ENCODE measurements at regions not wholly inside any gene's neighbourhood (a gene's known extent, or its start where the extent isn't known, plus 50 kb on each side); places are given as distances from the start of the nearest gene placed in this dataset.
"Not testable (repeated sequence)": the region's sequence is repeated elsewhere in the genome, so short reads cannot be mapped to it uniquely, and the experiment has no call there.

DNA sequence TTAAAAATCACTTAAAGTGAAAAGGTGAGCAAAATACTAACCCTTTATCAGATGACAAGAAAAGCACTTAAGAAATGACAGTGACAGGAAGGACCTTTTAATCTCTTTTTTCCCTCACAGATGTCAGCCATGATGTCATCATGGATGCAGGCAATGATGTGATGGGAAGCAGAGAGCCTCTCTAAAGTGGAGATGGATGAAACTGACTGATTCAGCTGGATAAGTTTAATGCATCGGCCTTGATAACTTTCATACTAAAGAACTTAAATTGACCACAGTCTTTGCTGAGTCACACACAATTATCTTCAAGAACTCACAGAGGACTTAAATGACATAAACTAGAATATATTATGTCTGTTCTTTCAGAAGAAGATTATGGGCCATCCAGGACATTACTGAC is 153.2 kb upstream of the FGF10 start:
- no peak for DNase-seq (ENCODE audit: low spot score)

DNA sequence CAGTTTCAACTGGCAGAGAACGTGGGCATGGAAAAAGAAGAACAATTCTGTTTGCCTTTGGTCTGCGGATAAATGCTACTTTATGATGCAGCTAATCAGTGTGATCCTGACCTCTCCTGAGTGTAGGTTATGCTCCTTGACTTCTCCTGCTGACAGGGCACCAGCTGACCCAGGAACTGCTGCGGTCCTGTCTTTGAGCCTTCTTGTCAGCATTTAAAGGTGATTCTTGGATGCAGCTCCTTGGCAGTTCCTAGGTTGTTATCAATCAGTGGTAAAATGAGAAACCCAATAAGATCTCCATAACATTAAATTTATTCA is 150.3 kb upstream of the FGF10 start:
- DNase-seq (ENCODE audit: low spot score) = no peak

DNA sequence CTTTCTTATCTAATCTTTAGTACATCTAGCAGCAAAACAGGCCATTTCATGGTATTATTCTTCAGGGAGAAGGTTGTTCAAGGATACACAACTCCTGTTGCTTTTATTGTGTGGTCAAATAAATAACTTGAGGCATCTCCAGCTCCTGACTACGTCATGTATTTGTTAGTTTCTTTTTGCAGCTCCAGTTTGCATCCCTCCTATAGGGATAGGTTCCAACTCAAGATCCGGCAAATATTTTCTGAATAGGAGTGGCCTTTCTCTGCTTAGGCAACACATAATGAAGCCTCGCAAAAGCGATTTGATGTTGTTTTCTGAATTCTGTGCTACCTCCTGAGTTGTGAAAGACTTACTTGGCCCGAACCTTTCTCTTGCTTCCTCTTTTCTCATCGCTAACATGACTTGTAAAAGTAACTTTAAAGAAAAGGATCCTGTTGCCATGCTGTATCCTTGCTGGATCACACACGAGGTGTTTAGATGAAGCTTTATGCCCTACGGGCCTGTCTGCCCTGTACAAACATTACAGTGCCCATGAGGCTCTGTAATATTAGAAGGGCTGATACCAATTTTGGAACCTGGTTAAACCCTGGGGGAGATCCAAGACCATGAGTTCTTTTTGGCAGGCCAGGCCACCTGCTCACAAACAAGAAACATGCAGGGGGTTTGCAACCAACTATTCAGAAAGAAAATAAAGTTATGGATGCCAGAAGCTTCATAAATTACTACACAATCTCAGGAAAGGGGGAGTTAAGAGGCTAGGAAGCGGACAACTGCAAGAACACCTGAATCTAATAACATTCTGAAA is 149.8 kb upstream of the FGF10 start:
- DNase-seq (ENCODE audit: low spot score) = no peak

DNA sequence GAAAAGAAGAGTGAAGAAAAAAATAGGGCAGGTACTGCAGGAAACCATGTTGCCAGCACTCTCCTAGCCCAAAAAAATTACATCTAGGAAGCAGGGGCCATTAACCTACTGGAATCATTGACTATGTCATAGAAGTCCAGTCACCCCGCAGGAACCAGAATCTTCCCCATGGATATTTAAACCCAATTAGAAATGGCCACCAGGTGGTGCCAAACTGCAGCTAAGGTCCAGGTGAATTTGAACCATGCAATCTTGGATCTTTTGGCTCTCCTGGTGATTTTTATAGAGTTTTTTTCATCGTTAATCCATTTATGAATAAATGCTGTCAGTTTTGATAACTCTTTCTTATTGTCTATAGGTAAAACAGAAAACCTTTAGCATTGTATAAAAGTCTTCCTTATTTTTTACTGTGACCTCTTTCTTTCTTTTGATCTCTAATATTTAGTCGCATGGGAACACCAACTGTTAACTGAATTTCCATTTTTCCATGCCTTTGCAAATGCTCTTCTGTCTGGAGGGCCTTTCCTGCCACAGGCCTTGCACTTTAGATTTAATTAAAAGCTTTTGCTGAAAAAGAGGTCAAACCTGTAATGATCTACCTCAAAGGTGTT is 147.5 kb upstream of the FGF10 start:
- peak; percentile 26 for DNase-seq (ENCODE audit: low spot score)

DNA sequence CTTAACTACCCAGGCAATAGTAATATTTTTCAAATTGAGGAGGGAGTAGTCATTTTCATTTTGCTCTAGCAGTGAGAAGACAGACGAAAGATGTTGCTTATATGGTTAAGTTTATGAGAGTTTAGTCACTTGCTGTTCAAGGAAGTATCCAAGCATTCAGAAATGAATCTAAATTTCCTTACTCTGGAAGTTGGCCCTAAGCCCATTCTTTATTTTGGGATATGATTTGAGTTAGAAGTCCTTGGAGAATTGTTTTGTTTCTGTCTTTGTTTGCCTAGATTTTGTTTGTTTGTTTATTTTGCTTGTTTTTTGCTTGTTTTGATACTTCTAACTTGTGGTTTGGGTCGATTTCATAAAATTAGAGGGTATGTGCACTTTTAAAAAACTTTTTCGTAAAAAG is 146.4 kb upstream of the FGF10 start:
- no peak for DNase-seq (ENCODE audit: low spot score)

DNA sequence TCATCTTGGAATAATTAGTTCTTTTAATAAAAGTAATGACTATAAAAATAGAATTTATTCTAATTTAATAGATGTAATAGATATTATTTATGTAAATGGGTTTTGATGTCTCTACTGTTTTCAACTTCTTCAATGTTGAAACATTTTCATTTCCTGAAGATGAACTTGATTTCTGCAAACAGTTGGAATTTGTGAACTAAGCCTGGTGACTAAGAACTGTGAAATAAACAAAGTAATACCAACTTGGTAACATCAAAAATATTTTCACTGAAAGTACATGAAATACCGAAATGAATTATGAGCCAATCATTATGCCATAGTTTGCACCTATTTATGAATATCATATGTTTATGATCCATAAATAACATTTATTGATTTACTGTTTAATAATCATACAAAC is 143.8 kb upstream of the FGF10 start:
- DNase-seq (ENCODE audit: low spot score) = no peak

DNA sequence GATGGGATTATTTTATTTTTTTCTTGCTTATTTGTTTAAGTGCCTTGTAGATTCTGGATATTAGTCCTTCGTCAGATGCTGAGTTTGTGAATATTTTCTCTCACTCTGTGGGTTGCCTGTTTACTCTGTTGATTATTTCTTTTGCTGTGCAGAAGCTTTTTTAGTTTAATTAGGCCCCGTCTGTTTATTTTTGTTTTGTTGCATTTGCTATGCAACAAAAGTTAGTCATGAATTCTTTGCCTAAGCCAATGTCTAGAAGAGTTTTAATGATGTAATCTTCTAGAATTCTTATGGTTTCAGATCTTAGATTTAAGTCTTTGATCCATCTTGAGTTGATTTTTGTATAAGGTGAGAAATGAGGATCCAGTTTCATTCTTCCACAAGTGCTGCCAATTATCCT is 142.5 kb upstream of the FGF10 start:
- not testable (repeated sequence) for DNase-seq (ENCODE audit: low spot score)

DNA sequence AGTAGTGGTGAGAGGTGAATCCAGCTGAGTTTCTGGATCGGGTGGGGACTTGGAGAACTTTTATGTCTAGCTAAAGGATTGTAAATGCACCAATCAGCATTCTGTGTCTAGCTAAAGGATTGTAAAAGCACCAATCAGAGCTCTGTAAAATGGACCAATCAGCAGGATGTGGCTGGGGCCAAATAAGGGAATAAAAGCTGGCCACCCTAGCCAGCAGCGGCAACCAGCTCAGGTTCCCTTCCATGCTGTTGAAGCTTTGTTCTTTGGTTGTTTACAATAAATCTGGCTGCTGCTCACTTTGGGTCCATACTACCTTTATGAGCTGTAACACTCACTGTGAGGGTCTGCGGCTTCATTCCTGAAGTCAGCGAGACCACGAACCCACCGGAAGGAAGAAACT is 141.6 kb upstream of the FGF10 start:
- DNase-seq (ENCODE audit: low spot score) = not testable (repeated sequence)

DNA sequence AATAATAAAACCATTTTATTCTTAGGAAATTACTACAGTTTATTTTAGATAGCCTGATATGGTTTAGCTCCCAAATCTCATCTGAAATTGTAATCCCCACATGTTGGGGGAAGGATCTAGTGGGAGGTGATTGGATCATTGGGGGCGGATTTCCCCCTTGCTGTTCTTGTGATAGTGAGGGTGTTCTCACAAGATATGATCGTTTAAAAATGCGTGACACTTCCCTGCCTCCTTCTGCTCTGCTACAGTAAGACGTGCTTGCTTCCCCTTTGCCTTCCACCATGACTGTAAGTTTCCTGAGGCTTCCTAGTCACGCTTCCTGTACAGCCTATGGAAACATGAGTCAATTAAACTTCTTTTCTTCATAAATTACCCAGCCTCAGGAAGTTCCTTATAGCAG is 122.4 kb upstream of the FGF10 start:
- DNase-seq (ENCODE audit: low spot score) = no peak

DNA sequence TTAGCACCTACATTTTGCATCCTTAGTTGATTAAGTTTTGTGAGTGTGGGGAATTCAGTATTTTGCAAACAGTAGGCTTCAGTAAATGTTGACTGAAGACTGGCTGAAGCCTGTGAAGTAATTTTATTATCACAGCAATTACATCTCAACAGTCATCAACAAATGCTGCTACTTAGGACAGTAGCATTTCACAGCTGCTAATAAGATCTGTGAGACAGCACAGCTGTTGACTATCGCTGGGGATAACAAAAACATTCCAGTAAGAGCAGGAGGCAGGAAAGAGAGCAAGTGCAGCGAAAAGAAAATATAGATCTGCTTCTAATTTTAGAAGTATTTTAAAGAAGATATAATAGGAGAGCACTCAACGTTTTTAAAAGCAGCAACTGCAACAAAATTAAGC is 117.3 kb upstream of the FGF10 start:
- DNase-seq (ENCODE audit: low spot score) = no peak

DNA sequence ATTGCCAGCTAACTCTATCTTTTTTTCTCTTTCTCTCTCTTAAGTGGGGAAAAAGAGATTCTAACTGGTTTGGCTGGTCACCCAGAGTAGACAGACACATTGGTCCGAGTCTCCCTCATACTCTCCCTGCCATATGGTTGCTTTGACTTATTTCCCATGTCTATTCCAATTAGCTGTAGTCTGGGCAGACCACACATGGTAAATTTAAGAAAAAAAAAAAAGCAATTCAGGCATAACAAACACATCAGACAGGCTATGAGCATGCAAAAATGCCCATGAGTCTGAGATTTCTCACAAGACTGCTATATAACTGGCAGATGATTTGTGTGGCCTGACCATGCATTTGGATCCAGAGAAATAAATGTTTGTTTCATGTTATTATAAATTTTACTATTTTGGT is 110.2 kb upstream of the FGF10 start:
- no peak for DNase-seq (ENCODE audit: low spot score)

DNA sequence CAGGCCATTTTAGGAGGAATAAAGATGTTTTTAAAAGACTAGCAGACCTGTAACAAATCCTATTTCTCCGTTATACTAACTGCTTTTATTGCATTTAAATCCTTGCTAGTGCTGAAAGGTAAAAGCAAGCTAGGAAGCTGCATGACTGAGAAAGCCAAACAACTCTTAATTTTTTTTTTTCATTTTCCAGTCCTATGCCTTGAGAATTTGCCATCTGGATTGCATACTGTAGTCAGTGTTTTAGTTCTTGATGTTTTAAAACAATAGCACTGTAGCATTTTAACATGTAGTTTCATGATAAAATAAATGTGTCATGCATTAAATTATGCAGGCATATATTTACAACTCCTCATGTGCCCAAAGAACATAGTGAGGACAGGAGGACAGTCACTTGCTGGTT is 108.4 kb upstream of the FGF10 start:
- DNase-seq (ENCODE audit: low spot score) = no peak

DNA sequence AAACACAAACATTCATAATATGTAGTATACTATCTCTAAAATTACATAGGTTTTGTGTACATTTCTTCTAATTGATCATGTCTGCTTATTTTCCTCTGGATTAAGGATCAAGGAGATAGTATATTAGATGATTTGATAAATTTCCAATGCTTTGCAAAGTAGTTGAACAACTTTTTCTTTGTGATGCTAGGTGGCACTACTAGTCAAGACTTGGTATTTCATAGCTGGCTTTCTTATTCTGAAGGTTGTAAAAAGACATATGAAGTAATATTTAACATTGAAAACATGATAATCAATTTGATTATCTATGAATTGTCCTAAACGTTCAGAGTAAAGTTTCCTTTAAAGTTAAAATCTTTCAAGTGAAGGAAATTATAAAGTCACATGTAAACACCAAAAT is 106.1 kb upstream of the FGF10 start:
- no peak for DNase-seq (ENCODE audit: low spot score)

DNA sequence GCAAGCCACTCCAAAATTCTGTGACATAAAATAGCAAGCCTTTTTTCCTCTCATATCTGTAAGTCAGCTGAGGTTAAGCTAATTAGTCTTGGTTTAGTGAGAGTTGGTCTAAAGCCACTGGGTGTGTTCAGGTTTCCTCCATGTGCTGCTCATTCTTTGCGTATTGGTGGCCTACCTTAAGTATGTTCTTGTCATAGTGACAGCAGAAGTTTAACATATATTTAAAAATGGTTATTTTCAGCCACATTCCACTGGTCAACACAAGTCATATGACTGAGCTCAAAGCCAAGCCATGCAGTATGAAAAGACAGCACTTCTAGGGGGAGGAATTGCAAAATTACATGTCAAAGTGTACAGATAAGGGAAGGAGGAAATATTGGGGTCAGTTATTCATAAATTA is 100.5 kb upstream of the FGF10 start:
- no peak for DNase-seq (ENCODE audit: low spot score)

DNA sequence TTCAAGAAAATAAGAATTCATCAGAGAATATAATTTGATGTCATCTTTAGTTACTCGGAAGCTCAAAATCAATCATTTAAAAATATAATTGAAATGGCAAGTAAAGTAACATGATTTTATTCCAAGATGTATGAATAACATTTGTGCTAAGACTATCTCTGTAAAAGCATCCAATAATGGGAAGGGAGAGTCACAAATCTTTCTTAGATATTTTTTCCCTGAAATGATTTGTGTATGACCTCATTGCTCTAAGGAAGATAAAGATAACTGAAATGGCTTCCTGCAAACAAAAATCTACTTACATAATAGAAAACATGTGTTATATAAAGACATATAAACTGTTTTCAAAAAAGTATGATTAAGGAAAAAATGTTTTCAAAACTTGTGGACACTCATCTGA is 97.4 kb upstream of the FGF10 start:
- DNase-seq (ENCODE audit: low spot score) = no peak

DNA sequence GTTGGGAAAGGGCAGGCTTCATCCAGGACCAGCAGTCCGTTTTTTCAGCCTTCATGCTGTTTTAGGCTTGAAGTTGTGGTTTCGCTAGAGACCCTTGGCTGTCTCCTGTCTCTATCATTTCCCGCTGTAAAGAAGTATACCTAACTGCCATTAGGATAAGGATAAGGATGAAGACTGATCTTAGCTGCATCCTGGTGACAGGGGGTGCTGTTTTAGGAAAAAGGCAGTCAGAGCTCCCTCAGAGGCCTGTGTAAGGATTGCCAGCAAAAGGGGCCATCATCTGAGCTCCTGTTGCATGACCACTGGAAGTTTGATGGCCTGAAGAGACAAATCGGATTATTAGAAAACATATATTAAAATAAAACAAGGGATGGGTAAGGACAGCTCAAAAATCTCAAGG is 64.8 kb upstream of the FGF10 start:
- no peak for DNase-seq (ENCODE audit: low spot score)

DNA sequence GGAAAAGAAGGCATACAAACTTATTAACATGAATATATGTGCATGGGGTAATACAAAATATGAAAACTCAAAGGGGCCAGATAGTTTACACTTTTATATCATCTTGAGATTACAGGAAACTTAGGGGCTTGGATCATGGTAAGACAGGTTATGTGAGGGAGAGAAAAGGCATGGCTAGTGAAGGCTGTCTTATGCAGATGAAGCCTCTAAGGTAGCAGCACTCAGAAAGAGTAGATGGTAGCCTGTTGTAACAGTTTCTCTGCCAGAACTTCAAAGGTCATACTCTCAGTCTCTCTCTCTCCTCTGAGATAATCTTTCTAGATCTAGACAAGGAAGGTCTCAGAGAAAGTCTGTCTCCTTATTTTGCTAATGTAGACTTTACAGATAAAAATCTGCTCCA is 57.2 kb upstream of the FGF10 start:
- DNase-seq (ENCODE audit: low spot score) = no peak

DNA sequence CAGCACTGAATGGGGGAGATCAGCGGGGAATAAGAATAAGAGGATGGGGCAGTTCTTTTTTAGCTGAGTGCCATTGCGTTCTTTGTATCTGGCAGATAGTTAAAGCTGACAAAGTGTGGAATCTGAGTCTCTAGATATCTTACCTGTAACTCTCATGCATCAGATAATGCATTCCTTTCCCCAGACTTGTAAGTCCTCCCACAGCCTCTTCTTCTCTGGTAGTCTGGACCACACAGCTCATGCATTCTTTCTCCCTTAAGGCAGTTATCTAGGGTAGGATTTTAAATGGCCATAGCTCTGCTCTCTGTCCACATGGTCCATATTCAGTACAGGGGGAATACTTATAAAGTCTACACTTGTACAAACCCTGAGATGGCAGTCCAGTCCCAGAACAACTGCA is 54.0 kb upstream of the FGF10 start:
- DNase-seq (ENCODE audit: low spot score) = no peak

DNA sequence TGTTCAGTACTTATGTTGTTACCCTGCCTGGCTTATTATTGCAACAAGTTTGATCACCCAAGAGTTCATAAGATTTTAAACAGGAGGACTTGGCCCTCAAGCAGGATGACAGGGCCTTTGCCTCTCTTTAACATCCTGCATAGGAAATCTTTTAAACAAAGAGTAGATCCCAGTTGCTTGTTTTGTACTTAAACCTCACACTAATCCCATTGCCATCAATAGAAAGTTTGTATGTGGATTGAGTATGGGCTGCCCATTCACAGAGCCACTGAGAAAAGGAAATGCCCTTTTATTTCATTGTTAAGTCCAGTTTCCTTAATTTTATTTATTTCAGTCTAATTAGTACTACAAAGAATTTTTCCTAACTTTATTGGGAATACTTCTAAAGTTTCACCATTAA is 52.2 kb upstream of the FGF10 start:
- no peak for DNase-seq (ENCODE audit: low spot score)

DNA sequence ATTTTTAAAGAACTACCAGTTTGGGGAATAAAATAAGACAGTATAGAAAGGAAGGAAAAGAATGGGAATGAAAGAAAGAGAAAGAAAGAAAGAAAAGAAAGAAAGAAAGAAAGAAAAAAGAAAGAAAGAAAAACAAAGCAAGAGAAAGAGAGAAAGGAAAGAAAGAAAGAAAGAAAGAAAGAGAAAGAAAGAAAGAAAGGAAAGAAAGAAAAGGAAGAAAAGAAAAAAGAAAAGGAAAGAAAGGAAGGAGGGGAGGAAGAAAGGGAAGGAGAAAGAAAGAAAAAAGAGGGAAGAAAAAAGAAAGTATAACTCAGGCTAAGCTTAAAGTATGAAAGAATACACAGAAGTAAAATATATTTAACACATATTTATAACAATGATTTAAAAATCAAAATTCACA is 51.0 kb upstream of the FGF10 start:
- no peak for DNase-seq (ENCODE audit: low spot score)
